ENCODE measurements at regions not wholly inside any gene's neighbourhood (a gene's known extent, or its start where the extent isn't known, plus 50 kb on each side); places are given as distances from the start of the nearest gene placed in this dataset.
A peak's percentile ranks its signal among the peaks of the same experiment; 100 is the strongest.

- Histone ChIP-seq H4K20me1 (ENCODE audit: insufficient read depth, low read length) (no peaks in the 10 kb centered on the region), H3K9me3 (ENCODE audit: control insufficient read depth, insufficient read depth, low read length) (no peaks in the 10 kb centered on the region), H2AK5ac (ENCODE audit: low read depth, low read length) (no peak overlapping the region), H3K14ac (replicated peaks; ENCODE audit: low read depth, low read length) (no peak overlapping the region), H3K79me1 (ENCODE audit: low read depth in 1 of 2, low read length in 2 of 2) (no peaks in the 10 kb centered on the region), H4K5ac (ENCODE audit: low read depth, low read length) (no peak overlapping the region), H3K4me2 (ENCODE audit: low read depth, low read length) (no peak overlapping the region), H3K9me1 (ENCODE audit: insufficient read depth, low read length) (peaks cover 5% of the 10 kb centered on the region; the same call in 1 of the 2 replicates), H3K4me3 (ENCODE audit: insufficient read depth, low read depth, low read length) (no peak overlapping the region), H3K27me3 (ENCODE audit: control insufficient read depth, insufficient read depth, low read length) (peaks cover under 1% of the 10 kb centered on the region; the same call in 1 of the 2 replicates), H3K36me3 (ENCODE audit: control insufficient read depth, insufficient read depth, low read length) (no peaks in the 10 kb centered on the region), H3K27ac (ENCODE audit: insufficient read depth, low read length) (no peak overlapping the region), H3K56ac (ENCODE audit: extremely low read depth, insufficient read depth, low read length) (no peak overlapping the region), H3K23ac (ENCODE audit: low read depth, low read length) (no peak overlapping the region), H2AK9ac (replicated peaks; ENCODE audit: low read depth, low read length, poor library complexity) (peak overlapping the region; percentile 38), H2BK20ac (ENCODE audit: low read depth, low read length) (no peak overlapping the region), H4K8ac (ENCODE audit: low read depth in 2 of 2, low read length in 2 of 2) (no peak overlapping the region), H3K9ac (ENCODE audit: low read depth, low read length) (no peak overlapping the region), H3K4me1 (ENCODE audit: control insufficient read depth, insufficient read depth, low read length) (0 out of 2 replicates have a peak, but pooled peaks cover 2% of the 10 kb centered on the region), H3K18ac (ENCODE audit: low read depth, low read length) (no peak overlapping the region), H2BK120ac (ENCODE audit: low read depth, low read length) (no peak overlapping the region), H4K91ac (ENCODE audit: insufficient read depth, low read depth, low read length) (no peak overlapping the region), H3K4ac (ENCODE audit: low read depth, low read length) (no peak overlapping the region), H2AFZ (replicated peaks; ENCODE audit: low read length, poor library complexity) (no peak overlapping the region), H2BK15ac (ENCODE audit: low read depth, low read length) (no peak overlapping the region), H2BK5ac (ENCODE audit: low read depth, low read length, poor library complexity, severe bottlenecking) (no peak overlapping the region)
- WGBS, 2 experiments (ENCODE audit: extremely low coverage in 2 of 2, insufficient read length in 1 of 2) = no CpG with 5 or more reads among the region's 8 CpGs
- CTCF ChIA-PET = interaction anchor here (0.7 kb wide), 1 partner anchor 65 kb away, joined by 3 read pairs; no protein-coding TSS in a partner anchor
- POLR2A ChIA-PET (ENCODE audit: unreplicated experiment) = no interaction called here
- in situ Hi-C loops (cut with MboI; ENCODE audit: low sequenced_read_pairs) (loop anchor here (10.0 kb wide), 1 partner anchor 489 kb away; no protein-coding TSS in a partner anchor), intact Hi-C loops (cut with micrococcal nuclease) (no loop called here), dilution Hi-C loops (cut with HindIII; ENCODE audit: low sequenced_read_pairs, unreplicated experiment) (no loop called here)
- no TSS peak for BruUV-seq (replicated peaks)
- TF ChIP-seq BHLHE40 (IDR thresholded peaks at IDR 0.05; ENCODE audit: low read depth, low read length) = no peak
- TF ChIP-seq USF2 (IDR thresholded peaks at IDR 0.05; ENCODE audit: low read depth, low read length) = no peak
- TF ChIP-seq NFE2L2 (IDR thresholded peaks at IDR 0.05; ENCODE audit: low read depth, low read length) = no peak
- no peak for TF ChIP-seq MXI1 (IDR thresholded peaks at IDR 0.05; ENCODE audit: borderline replicate concordance, low read depth, low read length)
- TF ChIP-seq POLR2A (IDR thresholded peaks at IDR 0.05; ENCODE audit: low read depth, low read length) = no peak
- no peak for TF ChIP-seq RFX5 (IDR thresholded peaks at IDR 0.05; ENCODE audit: low read depth, low read length)
- no peak for TF ChIP-seq ELK1 (IDR thresholded peaks at IDR 0.05; ENCODE audit: borderline replicate concordance, low read depth, low read length)
- TF ChIP-seq CEBPB (IDR thresholded peaks at IDR 0.05; ENCODE audit: low read depth, low read length) = no peak
- TF ChIP-seq CTCF (conservative IDR thresholded peaks at IDR 0.05; ENCODE audit: low read depth, low read length) = no peak
- TF ChIP-seq FOS (IDR thresholded peaks at IDR 0.05; ENCODE audit: low read depth, low read length) = no peak
- TF ChIP-seq SMC3 (IDR thresholded peaks at IDR 0.05; ENCODE audit: low read depth, low read length) = no peak
- TF ChIP-seq RAD21 (IDR thresholded peaks at IDR 0.05; ENCODE audit: low read length) = no peak
- no peak for TF ChIP-seq RCOR1 (IDR thresholded peaks at IDR 0.05; ENCODE audit: insufficient replicate concordance, low read length)
- TF ChIP-seq MAZ (IDR thresholded peaks at IDR 0.05; ENCODE audit: borderline replicate concordance, low read depth, low read length) = no peak
- TF ChIP-seq MAFK (IDR thresholded peaks at IDR 0.05; ENCODE audit: low read depth, low read length) = no peak
- TF ChIP-seq CHD1 (IDR thresholded peaks at IDR 0.05; ENCODE audit: low read depth, low read length) = no peak
- DNase-seq (no peak), ATAC-seq (ENCODE audit: low read depth) (no peak)
Observed at GRCh38 chr1:115473986-115474565, 136.0 kb upstream of the NGF start.

All from IMR-90 (cell line).